ENCODE measurements at regions not wholly inside any gene's neighbourhood (a gene's known extent, or its start where the extent isn't known, plus 50 kb on each side); places are given as distances from the start of the nearest gene placed in this dataset.
"Not testable (repeated sequence)": the region's sequence is repeated elsewhere in the genome, so short reads cannot be mapped to it uniquely, and the experiment has no call there.

DNA sequence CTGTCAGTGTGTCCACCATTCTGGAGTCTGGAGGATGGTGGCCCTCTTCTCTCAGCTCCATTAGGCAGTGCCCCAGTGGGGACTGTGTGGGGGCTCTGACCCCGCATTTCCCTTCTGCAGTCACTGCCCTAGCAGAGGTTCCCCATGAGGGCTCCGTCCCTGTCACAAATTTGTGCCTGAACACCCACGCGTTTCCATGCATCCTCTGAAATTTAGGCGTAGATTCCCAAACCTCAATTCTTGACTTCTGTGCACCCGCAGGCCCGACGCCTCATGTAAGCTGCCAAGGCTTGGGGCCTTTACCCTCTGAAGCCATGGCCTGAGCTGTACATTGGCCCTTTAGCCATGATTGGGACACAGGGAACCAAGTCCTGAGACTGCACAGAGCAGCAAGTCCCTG is 182.3 kb downstream of the FOXD4L6 start:
- H3K27ac ChIP-seq (ENCODE audit: low read depth in 1 of 2, low read length in 2 of 2); H3K36me3 ChIP-seq (ENCODE audit: control insufficient read depth in 4 of 4, insufficient read depth in 3 of 4, low read depth in 1 of 4, low read length in 3 of 4); H3K4me3 ChIP-seq (ENCODE audit: low read depth in 1 of 3, low read length in 3 of 3); H3K9ac ChIP-seq (ENCODE audit: low read depth in 1 of 2, low read length in 2 of 2); DNase-seq (ENCODE audit: low spot score); H3K9me3 ChIP-seq (ENCODE audit: control insufficient read depth in 4 of 4, low read length in 3 of 4); H3K27me3 ChIP-seq (ENCODE audit: control insufficient read depth in 4 of 4, insufficient read depth in 4 of 4, low read length in 3 of 4); H3K4me1 ChIP-seq (ENCODE audit: control insufficient read depth in 4 of 4, insufficient read depth in 4 of 4, low read length in 3 of 4): not testable (repeated sequence)
- 91% methylated on average over 8 of the region's 8 CpGs for WGBS

DNA sequence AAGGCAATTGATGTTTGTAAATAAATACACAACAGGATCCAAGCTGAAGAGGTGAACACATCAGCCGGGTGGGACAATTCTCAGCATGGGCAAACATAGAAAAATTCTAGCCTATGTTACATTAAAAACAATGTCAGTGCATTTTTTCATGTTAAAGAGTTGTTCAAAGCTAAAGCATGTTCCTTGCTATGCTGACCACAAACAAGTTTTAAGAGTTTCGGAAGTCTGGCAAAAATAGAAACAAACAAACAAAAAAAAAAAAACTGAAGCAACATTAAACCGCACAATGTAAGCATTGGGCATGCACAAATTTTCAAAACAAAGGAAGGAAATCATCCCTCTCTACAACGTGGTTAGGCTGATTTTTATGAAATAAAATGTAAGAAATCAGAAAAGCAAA is 185.8 kb downstream of the FOXD4L6 start:
- not testable (repeated sequence) for H3K4me3 ChIP-seq (ENCODE audit: low read depth in 1 of 3, low read length in 3 of 3); H3K9ac ChIP-seq (ENCODE audit: low read depth in 1 of 2, low read length in 2 of 2); DNase-seq (ENCODE audit: low spot score); H3K27me3 ChIP-seq (ENCODE audit: control insufficient read depth in 4 of 4, insufficient read depth in 4 of 4, low read length in 3 of 4); H3K27ac ChIP-seq (ENCODE audit: low read depth in 1 of 2, low read length in 2 of 2); H3K36me3 ChIP-seq (ENCODE audit: control insufficient read depth in 4 of 4, insufficient read depth in 3 of 4, low read depth in 1 of 4, low read length in 3 of 4); H3K4me1 ChIP-seq (ENCODE audit: control insufficient read depth in 4 of 4, insufficient read depth in 4 of 4, low read length in 3 of 4); H3K9me3 ChIP-seq (ENCODE audit: control insufficient read depth in 4 of 4, low read length in 3 of 4)
- 73% methylated on average over 4 of the region's 4 CpGs for WGBS

DNA sequence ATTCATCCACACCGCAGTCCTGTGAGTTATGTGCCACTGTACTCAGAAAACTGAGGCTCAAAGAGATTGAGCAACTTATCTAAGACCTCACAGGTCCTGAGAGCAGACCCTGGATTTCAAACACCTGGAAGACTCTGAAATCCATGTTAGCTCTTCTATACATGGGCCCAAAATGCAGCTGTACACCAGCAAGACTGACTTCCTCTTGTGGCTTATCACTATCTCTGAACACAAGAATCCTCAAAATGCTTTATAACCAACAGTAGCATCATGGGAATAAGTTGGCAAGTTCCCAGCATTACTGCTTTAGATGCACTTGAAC is 188.6 kb downstream of the FOXD4L6 start:
- not testable (repeated sequence) for DNase-seq (ENCODE audit: low spot score); H3K4me3 ChIP-seq (ENCODE audit: low read depth in 1 of 3, low read length in 3 of 3); H3K4me1 ChIP-seq (ENCODE audit: control insufficient read depth in 4 of 4, insufficient read depth in 4 of 4, low read length in 3 of 4); H3K27ac ChIP-seq (ENCODE audit: low read depth in 1 of 2, low read length in 2 of 2); H3K36me3 ChIP-seq (ENCODE audit: control insufficient read depth in 4 of 4, insufficient read depth in 3 of 4, low read depth in 1 of 4, low read length in 3 of 4); H3K9ac ChIP-seq (ENCODE audit: low read depth in 1 of 2, low read length in 2 of 2); H3K27me3 ChIP-seq (ENCODE audit: control insufficient read depth in 4 of 4, insufficient read depth in 4 of 4, low read length in 3 of 4)
- WGBS = 88% methylated on average over 1 of the region's 1 CpG
- H3K9me3 ChIP-seq (ENCODE audit: control insufficient read depth in 4 of 4, low read length in 3 of 4) = peaks cover 2 to 10% (median 3%) of the 10 kb centered on the region in 4 donors

DNA sequence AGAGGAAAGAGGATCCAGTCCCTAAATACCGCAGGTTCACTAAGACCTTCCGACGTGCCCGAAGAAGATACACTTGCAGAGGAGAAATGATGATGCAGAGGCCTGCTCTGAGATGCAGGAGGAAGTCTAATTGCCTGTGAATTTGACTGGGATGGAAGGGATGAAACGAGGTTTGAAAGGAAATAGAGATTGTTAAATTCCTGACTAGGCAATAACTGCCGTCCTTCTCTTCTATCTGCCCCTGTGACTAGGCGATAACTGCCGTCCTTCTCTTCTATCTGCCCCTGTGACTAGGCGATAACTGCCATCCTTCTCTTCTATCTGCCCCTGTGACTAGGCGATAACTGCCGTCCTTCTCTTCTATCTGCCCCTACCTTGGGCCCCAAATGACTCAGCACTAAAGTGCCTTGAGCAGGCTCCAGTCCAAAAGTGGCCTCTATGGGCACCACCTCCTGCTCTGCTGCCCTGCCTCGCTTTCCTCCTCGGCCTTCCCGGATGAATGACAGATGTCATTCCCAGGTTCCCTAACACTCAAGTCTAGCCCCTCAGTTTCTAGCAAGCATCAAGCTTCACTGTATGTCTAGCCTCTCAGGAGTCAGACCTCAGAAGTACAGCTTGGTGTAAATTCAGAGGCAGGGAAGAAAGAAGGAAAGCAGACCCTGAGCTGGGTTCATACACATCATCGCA is 189.1 kb downstream of the FOXD4L6 start:
- not testable (repeated sequence) for H3K4me1 ChIP-seq (ENCODE audit: control insufficient read depth in 4 of 4, insufficient read depth in 4 of 4, low read length in 3 of 4); H3K9ac ChIP-seq (ENCODE audit: low read depth in 1 of 2, low read length in 2 of 2); H3K27me3 ChIP-seq (ENCODE audit: control insufficient read depth in 4 of 4, insufficient read depth in 4 of 4, low read length in 3 of 4); DNase-seq (ENCODE audit: low spot score); H3K27ac ChIP-seq (ENCODE audit: low read depth in 1 of 2, low read length in 2 of 2); H3K4me3 ChIP-seq (ENCODE audit: low read depth in 1 of 3, low read length in 3 of 3); H3K36me3 ChIP-seq (ENCODE audit: control insufficient read depth in 4 of 4, insufficient read depth in 3 of 4, low read depth in 1 of 4, low read length in 3 of 4)
- peaks cover 3 to 13% (median 4%) of the 10 kb centered on the region in 4 donors for H3K9me3 ChIP-seq (ENCODE audit: control insufficient read depth in 4 of 4, low read length in 3 of 4)
- WGBS = 80% methylated on average over 15 of the region's 15 CpGs

GRCh38 chr9:40935336-40935735 is 193.1 kb downstream of the FOXD4L6 start:
- Histone ChIP-seq H3K27ac (ENCODE audit: low read depth in 1 of 2, low read length in 2 of 2) (no peak overlapping the region), H3K4me3 (ENCODE audit: low read depth in 1 of 3, low read length in 3 of 3) (peak overlapping the region in 1 of 3 donors; percentile 19), H3K9me3 (ENCODE audit: control insufficient read depth in 4 of 4, low read length in 3 of 4) (peaks cover 5 to 29% (median 11%) of the 10 kb centered on the region in 4 donors), H3K36me3 (ENCODE audit: control insufficient read depth in 4 of 4, insufficient read depth in 3 of 4, low read depth in 1 of 4, low read length in 3 of 4) (no peaks in the 10 kb centered on the region), H3K9ac (ENCODE audit: low read depth in 1 of 2, low read length in 2 of 2) (no peak overlapping the region), H3K4me1 (ENCODE audit: control insufficient read depth in 4 of 4, insufficient read depth in 4 of 4, low read length in 3 of 4) (no peaks in the 10 kb centered on the region), H3K27me3 (ENCODE audit: control insufficient read depth in 4 of 4, insufficient read depth in 4 of 4, low read length in 3 of 4) (no peaks in the 10 kb centered on the region)
- DNase-seq (ENCODE audit: low spot score) = no peak
- 78% methylated on average over 7 of the region's 7 CpGs for WGBS
- TF ChIP-seq YY1 (IDR thresholded peaks at IDR 0.05) = no peak
- no peak for TF ChIP-seq FOXA2 (IDR thresholded peaks at IDR 0.05)
- TF ChIP-seq TAF1 (conservative IDR thresholded peaks at IDR 0.05) = no peak
- no peak for TF ChIP-seq ATF3 (IDR thresholded peaks at IDR 0.05)
- TF ChIP-seq GABPA (IDR thresholded peaks at IDR 0.05 in 1 of 2, conservative IDR thresholded peaks at IDR 0.05 in 1 of 2) = no peak
- no peak for TF ChIP-seq FOXA1 (IDR thresholded peaks at IDR 0.05)
- TF ChIP-seq HNF4A (conservative IDR thresholded peaks at IDR 0.05) = no peak
- no peak for TF ChIP-seq SP1 (IDR thresholded peaks at IDR 0.05)

DNA sequence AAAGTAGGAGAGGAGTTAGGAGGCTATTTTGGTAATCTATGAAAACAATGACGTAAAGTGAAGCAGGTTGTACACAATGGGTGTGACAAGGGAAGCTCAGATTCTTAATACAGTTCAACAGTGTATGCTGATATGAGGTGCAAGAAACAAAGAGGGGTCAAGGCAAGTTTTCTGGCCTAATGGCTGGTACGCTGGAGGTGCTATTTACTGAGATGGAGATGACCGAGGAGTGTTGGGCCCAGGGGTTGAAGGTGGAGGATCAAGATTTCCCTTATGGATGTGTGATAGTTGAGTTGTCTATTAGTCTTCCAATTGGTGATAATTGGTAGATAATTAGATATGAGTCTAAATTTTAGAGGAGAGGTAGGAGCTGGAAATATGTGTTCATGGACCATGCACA is 194.0 kb downstream of the FOXD4L6 start:
- H3K36me3 ChIP-seq (ENCODE audit: control insufficient read depth in 4 of 4, insufficient read depth in 3 of 4, low read depth in 1 of 4, low read length in 3 of 4); DNase-seq (ENCODE audit: low spot score); H3K27me3 ChIP-seq (ENCODE audit: control insufficient read depth in 4 of 4, insufficient read depth in 4 of 4, low read length in 3 of 4); H3K4me1 ChIP-seq (ENCODE audit: control insufficient read depth in 4 of 4, insufficient read depth in 4 of 4, low read length in 3 of 4); H3K27ac ChIP-seq (ENCODE audit: low read depth in 1 of 2, low read length in 2 of 2); H3K9ac ChIP-seq (ENCODE audit: low read depth in 1 of 2, low read length in 2 of 2): not testable (repeated sequence)
- 94% methylated on average over 3 of the region's 3 CpGs for WGBS
- Histone ChIP-seq H3K4me3 (ENCODE audit: low read depth in 1 of 3, low read length in 3 of 3) (peak overlapping the region in 1 of 3 donors; percentile 47), H3K9me3 (ENCODE audit: control insufficient read depth in 4 of 4, low read length in 3 of 4) (peaks cover 8 to 37% (median 14%) of the 10 kb centered on the region in 4 donors)

- peaks cover 23 to 68% (median 50%) of the 10 kb centered on the region in 4 donors for H3K9me3 ChIP-seq (ENCODE audit: control insufficient read depth in 4 of 4, low read length in 3 of 4)
- H3K4me1 ChIP-seq (ENCODE audit: control insufficient read depth in 4 of 4, insufficient read depth in 4 of 4, low read length in 3 of 4); H3K9ac ChIP-seq (ENCODE audit: low read depth in 1 of 2, low read length in 2 of 2); H3K27me3 ChIP-seq (ENCODE audit: control insufficient read depth in 4 of 4, insufficient read depth in 4 of 4, low read length in 3 of 4); H3K27ac ChIP-seq (ENCODE audit: low read depth in 1 of 2, low read length in 2 of 2); DNase-seq (ENCODE audit: low spot score); H3K36me3 ChIP-seq (ENCODE audit: control insufficient read depth in 4 of 4, insufficient read depth in 3 of 4, low read depth in 1 of 4, low read length in 3 of 4): not testable (repeated sequence)
- 85% methylated on average over 4 of the region's 4 CpGs for WGBS
- H3K4me3 ChIP-seq (ENCODE audit: low read depth in 1 of 3, low read length in 3 of 3) = peak overlapping the region in 1 of 3 donors; percentile 1
Measured at GRCh38 chr9:40930426-40930825, 198.1 kb downstream of the FOXD4L6 start.
